ENCODE measurements at regions not wholly inside any gene's neighbourhood (a gene's known extent, or its start where the extent isn't known, plus 50 kb on each side); places are given as distances from the start of the nearest gene placed in this dataset.

GRCh38 chr14:104356738-104357688, 218.6 kb downstream of the KIF26A start:
- H3K9me3 ChIP-seq: peaks cover 0 to 7% (median 0%) of the 10 kb centered on the region in 4 donors
- no peaks in the 10 kb centered on the region for H3K36me3 ChIP-seq
- no peak for DNase-seq
- peaks cover 0 to 28% (median 0%) of the 10 kb centered on the region in 3 donors for H3K27me3 ChIP-seq
- intact Hi-C loops (cut with DNase I; ENCODE audit: low total_unique reads): no loop called here
- H3K27ac ChIP-seq: no peak overlapping the region
- WGBS, 5 donors: 88 to 95% (median 93%) methylated on average over 30 of the region's 30 CpGs
- no peak overlapping the region for H3K4me3 ChIP-seq
- TF ChIP-seq POLR2AphosphoS5 (IDR thresholded peaks at IDR 0.05) (no peak), EP300 (IDR thresholded peaks at IDR 0.05) (no peak), CTCF (IDR thresholded peaks at IDR 0.05) (no peak), POLR2A (IDR thresholded peaks at IDR 0.05) (no peak)
- peaks cover 0 to 7% (median 5%) of the 10 kb centered on the region in 4 donors for H3K4me1 ChIP-seq

- H3K4me3 ChIP-seq: no peak overlapping the region
- H3K9me3 ChIP-seq: no peaks in the 10 kb centered on the region
- peak in 1 of 2 donors; percentile 10 for DNase-seq
- 90 to 97% (median 92%) methylated on average over 28 to 33 of the region's 33 CpGs for WGBS, 5 donors
- peaks cover 6 to 16% (median 12%) of the 10 kb centered on the region in 4 donors for H3K4me1 ChIP-seq
- H3K27ac ChIP-seq: no peak overlapping the region
- TF ChIP-seq EP300 (IDR thresholded peaks at IDR 0.05) (no peak), POLR2AphosphoS5 (IDR thresholded peaks at IDR 0.05) (no peak), CTCF (IDR thresholded peaks at IDR 0.05) (no peak), POLR2A (IDR thresholded peaks at IDR 0.05) (no peak)
- intact Hi-C loops (cut with DNase I; ENCODE audit: low total_unique reads): no loop called here
- H3K36me3 ChIP-seq: no peaks in the 10 kb centered on the region
- H3K27me3 ChIP-seq: peaks cover 0 to 25% (median 0%) of the 10 kb centered on the region in 3 donors
Measured at GRCh38 chr14:104357689-104358527, 219.5 kb downstream of the KIF26A start.

GRCh38 chr14:104358528-104359300, 220.3 kb downstream of the KIF26A start:
- H3K36me3 ChIP-seq: no peaks in the 10 kb centered on the region
- H3K4me1 ChIP-seq: peaks cover 11 to 21% (median 18%) of the 10 kb centered on the region in 4 donors
- no peak overlapping the region for H3K4me3 ChIP-seq
- DNase-seq: peak in 1 of 2 donors; percentile 13
- no peak overlapping the region for H3K27ac ChIP-seq
- H3K9me3 ChIP-seq: no peaks in the 10 kb centered on the region
- intact Hi-C loops (cut with DNase I; ENCODE audit: low total_unique reads): no loop called here
- peaks cover 0 to 16% (median 0%) of the 10 kb centered on the region in 3 donors for H3K27me3 ChIP-seq
- no peak for TF ChIP-seq POLR2A (IDR thresholded peaks at IDR 0.05)
- no peak for TF ChIP-seq CTCF (IDR thresholded peaks at IDR 0.05)
- no peak for TF ChIP-seq POLR2AphosphoS5 (IDR thresholded peaks at IDR 0.05)
- TF ChIP-seq EP300 (IDR thresholded peaks at IDR 0.05): no peak
- WGBS, 5 donors: 79 to 86% (median 82%) methylated on average over 11 to 18 of the region's 18 CpGs
